Gastroesophageal sphincter (tissue), 4 donors: ENCODE measurements at regions not wholly inside any gene's neighbourhood (a gene's known extent, or its start where the extent isn't known, plus 50 kb on each side); places are given as distances from the start of the nearest gene placed in this dataset.

Experiments used
- ATAC-seq: fragments of 150-250 bp; one replicate; pipeline ENCODE4 v1.9.1; 2016; ENCODE audit warnings: mild to moderate bottlenecking, moderate library complexity
- H3K27ac ChIP-seq, 4 donors: fragments of 200-600 bp; sonication (generic) in 3 of 4; 1 replicate in 3 of 4; 2 replicates in 1 of 4; pipeline ENCODE4 v1.5.1; 2016 to 2019
- H3K27me3 ChIP-seq: fragments of 200-600 bp; sonication (generic); one replicate; pipeline ENCODE4 v1.5.1; 2019
- H3K36me3 ChIP-seq, 2 donors: fragments of 200-600 bp; sonication (generic); one replicate each; pipeline ENCODE4 v1.5.1; 2019; ENCODE audit warnings: control low read depth in 1 of 2
- H3K4me1 ChIP-seq, 3 donors: fragments of 200-600 bp; sonication (generic); 1 replicate in 2 of 3; 2 replicates in 1 of 3; pipeline ENCODE4 v1.5.1; 2016 to 2019; ENCODE audit warnings: control low read depth in 2 of 3
- H3K4me3 ChIP-seq, 2 donors: fragments of 200-600 bp; sonication (generic); one replicate each; pipeline ENCODE4 v1.5.1; 2019; ENCODE audit warnings: mild to moderate bottlenecking in 1 of 2, moderate library complexity in 1 of 2
- H3K9me3 ChIP-seq, 3 donors: fragments of 200-600 bp; sonication (generic); one replicate each; pipeline ENCODE4 v1.5.1; 2017 to 2019; ENCODE audit warnings: control low read depth in 2 of 3
- CTCF ChIP-seq, 4 experiments: fragments of 200-600 bp in 2 of 4; fragments of 450-650 bp in 2 of 4; sonication (generic) in 1 of 4; IDR thresholded peaks; one replicate each; pipeline ENCODE4 v1.5.1; 2017 to 2019; ENCODE audit warnings: antibody characterized with exemption in 4 of 4, mild to moderate bottlenecking in 2 of 4, moderate library complexity in 2 of 4
- EP300 ChIP-seq: sonication (generic); formaldehyde crosslinking; IDR thresholded peaks from one replicate; pipeline ENCODE4 v1.6.1; 2017; ENCODE audit warnings: antibody characterized with exemption, mild to moderate bottlenecking
- POLR2A ChIP-seq, 2 donors: fragments of 450-650 bp; IDR thresholded peaks; one replicate each; pipeline ENCODE4 v1.6.1; 2017; ENCODE audit warnings: antibody characterized with exemption in 2 of 2, mild to moderate bottlenecking in 2 of 2, moderate library complexity in 1 of 2
- POLR2AphosphoS5 ChIP-seq: sonication (generic); formaldehyde crosslinking; IDR thresholded peaks from one replicate; pipeline ENCODE4 v1.6.1; 2017; ENCODE audit warnings: antibody characterized with exemption
- whole genome bisulfite sequencing, 2 donors: methylation state at CpG; one replicate each; pipeline ENCODE4 v1.1.5; 2018; ENCODE audit warnings: low coverage in 1 of 2; 5-methylcytosine and 5-hydroxymethylcytosine counted together

- Histone ChIP-seq H3K36me3 (no peaks in the 10 kb centered on the region), H3K4me1 (no peaks in the 10 kb centered on the region), H3K27me3 (peaks cover 34% of the 10 kb centered on the region), H3K27ac (no peak overlapping the region), H3K4me3 (no peak overlapping the region), H3K9me3 (peaks cover 0 to 5% (median 0%) of the 10 kb centered on the region in 3 donors)
- TF ChIP-seq POLR2AphosphoS5 (no peak), POLR2A (IDR thresholded peaks at IDR 0.05) (no peak), CTCF (IDR thresholded peaks at IDR 0.05) (no peak), EP300 (no peak)
- ATAC-seq, result no peak
- 77 to 87% methylated on average over 3 to 4 of the region's 4 CpGs for WGBS, 2 donors
These were observed 68.1 kb downstream of the HTR5A start for GRCh38 chr7:155138204-155138603.

- H3K9me3 ChIP-seq, result peaks cover 0 to 4% (median 0%) of the 10 kb centered on the region in 3 donors
- no peak for ATAC-seq
- H3K27ac ChIP-seq, result no peak overlapping the region
- H3K4me1 ChIP-seq, result no peaks in the 10 kb centered on the region
- 11 to 22% methylated on average over 3 to 5 of the region's 5 CpGs for WGBS, 2 donors
- TF ChIP-seq POLR2A (IDR thresholded peaks at IDR 0.05) (no peak), POLR2AphosphoS5 (no peak), EP300 (no peak), CTCF (IDR thresholded peaks at IDR 0.05) (no peak)
- no peak overlapping the region for H3K4me3 ChIP-seq
- H3K27me3 ChIP-seq, result peaks cover 56% of the 10 kb centered on the region
- H3K36me3 ChIP-seq, result no peaks in the 10 kb centered on the region
These were observed 71.4 kb downstream of the HTR5A start for GRCh38 chr7:155141562-155141961.

- H3K4me3 ChIP-seq, result no peak overlapping the region
- whole genome bisulfite sequencing, 2 donors, result 73 to 92% methylated on average over 7 to 8 of the region's 9 CpGs
- no peak for TF ChIP-seq POLR2AphosphoS5
- TF ChIP-seq EP300, result no peak
- TF ChIP-seq CTCF (IDR thresholded peaks at IDR 0.05), result no peak
- TF ChIP-seq POLR2A (IDR thresholded peaks at IDR 0.05), result no peak
These were observed 73.3 kb downstream of the HTR5A start for GRCh38 chr7:155143381-155143780.

GRCh38 chr7:155144371-155144770 lies 74.2 kb downstream of the HTR5A start:
- Histone ChIP-seq H3K4me3 (no peak overlapping the region), H3K9me3 (no peaks in the 10 kb centered on the region), H3K27ac (no peak overlapping the region), H3K36me3 (no peaks in the 10 kb centered on the region), H3K4me1 (no peaks in the 10 kb centered on the region), H3K27me3 (peaks cover 50% of the 10 kb centered on the region)
- TF ChIP-seq POLR2A (IDR thresholded peaks at IDR 0.05) (no peak), POLR2AphosphoS5 (no peak), EP300 (no peak), CTCF (IDR thresholded peaks at IDR 0.05) (no peak)
- ATAC-seq, result no peak
- WGBS, 2 donors, result 40 to 51% methylated on average over 2 to 3 of the region's 6 CpGs

More at GRCh38 chr7:155143381-155143780, 73.3 kb downstream of the HTR5A start:
- Histone ChIP-seq H3K9me3 (no peaks in the 10 kb centered on the region), H3K36me3 (no peaks in the 10 kb centered on the region), H3K27me3 (peaks cover 51% of the 10 kb centered on the region), H3K4me1 (no peaks in the 10 kb centered on the region), H3K27ac (no peak overlapping the region)
- ATAC-seq, result no peak

GRCh38 chr7:155145477-155146255 lies 75.5 kb downstream of the HTR5A start:
- TF ChIP-seq POLR2A (IDR thresholded peaks at IDR 0.05), result no peak
- no peak for TF ChIP-seq CTCF (IDR thresholded peaks at IDR 0.05)
- no peak for TF ChIP-seq EP300
- TF ChIP-seq POLR2AphosphoS5, result no peak
- Histone ChIP-seq H3K27me3 (peaks cover 42% of the 10 kb centered on the region), H3K27ac (no peak overlapping the region), H3K4me3 (no peak overlapping the region), H3K4me1 (no peaks in the 10 kb centered on the region), H3K9me3 (no peaks in the 10 kb centered on the region), H3K36me3 (no peaks in the 10 kb centered on the region)
- ATAC-seq, result no peak
- 77% methylated on average over 7 to 9 of the region's 9 CpGs for WGBS, 2 donors
